ENCODE measurements at regions not wholly inside any gene's neighbourhood (a gene's known extent, or its start where the extent isn't known, plus 50 kb on each side); places are given as distances from the start of the nearest gene placed in this dataset.

DNA sequence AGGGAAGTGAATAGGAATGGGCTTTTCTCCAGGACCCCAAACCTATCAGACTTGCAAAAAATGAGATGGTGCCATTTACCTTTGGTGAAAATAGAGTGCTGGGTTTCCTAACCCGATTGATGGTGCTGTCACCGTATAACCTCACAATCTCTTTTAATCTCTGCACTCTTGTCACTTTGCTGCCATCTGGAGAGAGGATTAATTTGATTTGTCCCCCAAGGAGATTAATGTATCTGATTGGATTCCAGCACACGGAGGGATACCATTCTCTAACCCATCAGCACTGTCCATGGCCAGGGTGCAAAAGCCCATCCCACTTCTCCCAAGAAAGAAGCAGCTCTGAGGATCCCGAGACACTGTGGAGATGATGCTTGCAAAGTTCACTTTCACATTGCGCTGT is 86.3 kb upstream of the NFE2L3 start:
- TF ChIP-seq, protein P1, sequence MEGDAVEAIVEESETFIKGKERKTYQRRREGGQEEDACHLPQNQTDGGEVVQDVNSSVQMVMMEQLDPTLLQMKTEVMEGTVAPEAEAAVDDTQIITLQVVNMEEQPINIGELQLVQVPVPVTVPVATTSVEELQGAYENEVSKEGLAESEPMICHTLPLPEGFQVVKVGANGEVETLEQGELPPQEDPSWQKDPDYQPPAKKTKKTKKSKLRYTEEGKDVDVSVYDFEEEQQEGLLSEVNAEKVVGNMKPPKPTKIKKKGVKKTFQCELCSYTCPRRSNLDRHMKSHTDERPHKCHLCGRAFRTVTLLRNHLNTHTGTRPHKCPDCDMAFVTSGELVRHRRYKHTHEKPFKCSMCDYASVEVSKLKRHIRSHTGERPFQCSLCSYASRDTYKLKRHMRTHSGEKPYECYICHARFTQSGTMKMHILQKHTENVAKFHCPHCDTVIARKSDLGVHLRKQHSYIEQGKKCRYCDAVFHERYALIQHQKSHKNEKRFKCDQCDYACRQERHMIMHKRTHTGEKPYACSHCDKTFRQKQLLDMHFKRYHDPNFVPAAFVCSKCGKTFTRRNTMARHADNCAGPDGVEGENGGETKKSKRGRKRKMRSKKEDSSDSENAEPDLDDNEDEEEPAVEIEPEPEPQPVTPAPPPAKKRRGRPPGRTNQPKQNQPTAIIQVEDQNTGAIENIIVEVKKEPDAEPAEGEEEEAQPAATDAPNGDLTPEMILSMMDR (IDR thresholded peaks at IDR 0.05), result no peak
- no peak for TF ChIP-seq POLR2A (IDR thresholded peaks at IDR 0.05)
